COLO829 (cell line): ENCODE measurements at regions not wholly inside any gene's neighbourhood (a gene's known extent, or its start where the extent isn't known, plus 50 kb on each side); places are given as distances from the start of the nearest gene placed in this dataset.

Experiments
- DNase-seq: peaks from one replicate; pipeline ENCODE4 v3.0.0; 2012; ENCODE audit warnings: low spot score

DNA sequence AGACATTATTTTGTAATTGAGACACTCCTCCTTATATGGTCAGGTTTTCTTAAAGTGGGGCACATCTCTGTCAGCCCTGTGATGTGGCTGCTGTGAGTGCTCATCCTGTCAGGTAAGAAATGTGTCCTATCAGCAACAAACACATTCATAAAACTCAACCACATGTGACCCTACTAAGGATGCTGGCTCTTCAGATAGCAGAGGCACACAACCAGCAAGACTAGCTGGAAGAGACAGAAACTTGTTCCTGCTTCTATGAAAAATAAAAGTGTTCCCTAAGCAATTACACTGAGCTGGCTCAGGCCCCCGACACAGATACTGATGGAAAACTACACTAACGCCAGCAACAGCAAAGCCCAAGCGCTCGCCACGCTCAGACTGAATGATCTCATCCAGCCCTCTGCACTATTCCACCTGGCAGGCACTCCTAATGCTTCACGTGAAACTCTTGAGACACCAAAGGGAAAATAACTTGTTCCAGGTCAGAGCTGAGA is 49.8 kb upstream of the CYP2D6 start:
- DNase-seq = no peak
